HG03521 (cell line): ENCODE measurements at regions not wholly inside any gene's neighbourhood (a gene's known extent, or its start where the extent isn't known, plus 50 kb on each side); places are given as distances from the start of the nearest gene placed in this dataset.

Experiments
- ATAC-seq: cut with Tn5 transposase; IDR thresholded peaks from one replicate; pipeline ENCODE4 v1.9.1; 2021; ENCODE audit warnings: mild to moderate bottlenecking, moderate library complexity; ENCODE audit not compliant: unreplicated experiment

DNA sequence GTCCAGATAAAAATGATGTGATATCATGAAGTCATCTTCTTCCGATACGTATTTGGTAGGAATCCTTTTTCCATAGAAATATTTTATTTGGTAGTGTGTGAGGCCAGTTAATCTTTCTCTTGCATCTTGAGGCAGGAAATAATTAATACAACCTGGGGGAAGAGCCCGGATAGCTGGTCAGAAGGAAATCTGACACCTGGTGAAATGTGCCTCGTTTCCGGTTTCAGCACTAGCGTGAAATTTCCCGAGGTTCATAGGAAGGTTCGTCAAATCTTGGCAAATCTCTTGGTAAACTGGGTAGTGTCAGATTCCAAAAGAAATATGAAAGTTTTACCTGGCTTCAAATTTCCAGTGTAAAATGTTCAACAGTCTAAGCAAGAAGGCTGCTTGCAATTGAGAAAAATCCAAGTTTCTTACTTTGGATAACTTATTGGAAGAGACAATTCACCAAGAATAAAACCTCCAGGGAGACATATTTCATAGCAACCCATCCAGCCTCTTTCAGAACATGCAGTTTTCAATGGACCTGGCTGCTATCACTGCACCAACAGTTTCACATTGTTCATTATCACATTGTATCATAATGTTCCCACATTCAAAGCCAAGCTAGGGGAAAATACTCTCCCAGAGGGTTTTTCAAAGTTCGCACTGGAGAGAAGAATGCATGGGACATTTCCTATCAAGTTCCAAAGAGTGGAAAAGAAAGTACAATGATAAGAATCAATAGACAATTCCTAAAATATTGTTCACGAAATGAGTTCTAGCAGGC lies 454.5 kb upstream of the CITED2 start:
- ATAC-seq = no peak

DNA sequence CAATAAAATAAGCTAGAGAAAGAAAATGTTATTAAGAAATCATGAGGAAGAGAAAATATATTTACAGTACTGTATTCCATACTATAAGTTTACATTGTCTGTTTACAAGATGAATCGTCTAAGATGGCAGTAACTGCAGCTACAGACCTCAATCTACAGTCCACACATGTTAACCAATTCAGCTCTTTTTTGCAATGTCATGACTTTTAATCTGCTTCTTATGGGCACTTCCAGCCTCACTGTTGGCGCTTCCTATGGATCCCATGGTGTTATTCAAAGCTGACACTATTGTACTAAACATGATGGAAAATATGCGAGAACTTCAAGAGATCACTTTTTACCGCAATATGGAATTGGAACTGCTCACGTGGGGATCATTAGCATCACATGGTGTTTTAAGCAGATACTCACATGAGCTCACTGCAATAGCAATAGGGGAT lies 451.5 kb upstream of the CITED2 start:
- ATAC-seq = no peak

GRCh38 chr6:139824864-139825263 lies 450.4 kb upstream of the CITED2 start:
- ATAC-seq = no peak

DNA sequence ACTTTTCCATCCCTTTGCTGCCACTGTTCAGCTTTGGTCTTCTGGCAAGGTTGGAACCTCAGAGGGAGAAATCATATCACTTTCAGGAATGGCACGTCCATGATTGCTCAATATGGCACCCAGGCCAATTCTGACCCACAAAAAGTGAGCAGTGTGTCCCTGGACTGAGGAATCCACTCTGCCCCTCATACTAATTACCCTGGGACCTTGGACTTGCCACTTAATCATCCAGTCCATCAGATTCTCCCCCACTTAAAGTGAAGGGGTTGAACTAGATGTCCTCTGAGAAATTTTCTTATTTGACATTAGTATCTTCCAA lies 449.3 kb upstream of the CITED2 start:
- no peak for ATAC-seq

GRCh38 chr6:139823099-139823807 lies 448.8 kb upstream of the CITED2 start:
- no peak for ATAC-seq

DNA sequence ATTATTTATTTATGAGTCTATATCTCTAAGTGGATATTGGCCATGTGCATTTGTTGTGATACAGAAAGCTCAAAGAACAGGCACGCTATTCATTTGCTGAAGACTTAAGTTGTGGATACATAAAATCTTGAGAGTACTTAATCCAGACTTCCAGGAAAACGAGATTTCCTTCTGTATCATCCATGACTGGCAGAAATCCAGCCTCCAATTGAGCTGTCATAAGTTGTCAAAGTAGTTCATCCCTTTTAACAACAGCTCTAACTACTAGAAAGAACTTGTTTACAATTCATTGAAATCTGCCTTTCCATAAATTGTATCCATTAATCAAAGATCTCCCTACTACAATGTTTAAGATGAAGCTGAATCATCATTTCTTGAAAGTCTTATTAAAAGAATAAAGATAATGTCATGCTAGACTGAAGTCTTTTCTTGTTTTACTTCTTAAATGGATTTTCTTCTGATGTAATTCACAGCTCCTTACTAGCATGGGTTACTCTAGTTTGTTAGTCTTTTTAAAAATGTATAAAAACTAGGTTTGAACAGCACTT lies 447.3 kb upstream of the CITED2 start:
- ATAC-seq = no peak

GRCh38 chr6:139820210-139820609 lies 445.8 kb upstream of the CITED2 start:
- ATAC-seq = no peak

DNA sequence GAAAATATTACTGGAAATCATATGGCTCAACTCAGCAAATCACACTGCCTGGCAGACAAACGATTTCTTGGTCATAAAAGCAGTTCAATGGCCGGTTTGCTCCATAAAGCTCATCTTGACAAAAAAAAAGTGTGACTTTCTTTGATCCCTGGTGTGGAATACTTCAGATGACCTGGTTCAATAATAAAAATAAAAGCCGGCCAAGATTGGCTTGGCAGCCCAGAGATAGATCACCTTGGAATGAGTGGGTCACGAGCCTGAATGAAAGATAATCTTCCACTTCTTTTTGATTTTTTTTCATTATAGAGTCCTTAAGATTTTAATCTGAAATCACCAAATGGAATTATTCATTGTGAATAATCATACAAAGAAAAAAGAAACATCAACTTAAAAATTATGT lies 445.3 kb upstream of the CITED2 start:
- ATAC-seq = no peak

DNA sequence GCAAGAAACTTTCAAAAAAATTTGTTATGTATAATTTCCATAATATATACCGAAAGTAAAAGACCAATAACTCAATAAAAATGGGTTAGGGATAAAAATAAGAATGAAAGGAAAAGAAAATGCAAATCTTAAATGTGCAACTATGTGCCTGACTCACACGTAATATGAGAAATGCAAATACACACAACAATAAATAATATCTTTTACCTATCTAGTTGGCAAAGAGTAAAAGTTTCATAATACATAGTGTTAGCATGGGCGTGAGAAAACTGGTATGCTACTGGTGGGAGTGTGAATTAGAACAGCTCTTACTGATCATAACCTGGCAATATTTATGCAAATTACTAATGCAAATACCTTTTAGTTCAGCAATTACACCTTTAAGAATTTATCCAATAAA lies 438.5 kb upstream of the CITED2 start:
- no peak for ATAC-seq

GRCh38 chr6:139801571-139802321 lies 427.3 kb upstream of the CITED2 start:
- ATAC-seq = no peak

GRCh38 chr6:139800837-139801236 lies 426.4 kb upstream of the CITED2 start:
- no peak for ATAC-seq

DNA sequence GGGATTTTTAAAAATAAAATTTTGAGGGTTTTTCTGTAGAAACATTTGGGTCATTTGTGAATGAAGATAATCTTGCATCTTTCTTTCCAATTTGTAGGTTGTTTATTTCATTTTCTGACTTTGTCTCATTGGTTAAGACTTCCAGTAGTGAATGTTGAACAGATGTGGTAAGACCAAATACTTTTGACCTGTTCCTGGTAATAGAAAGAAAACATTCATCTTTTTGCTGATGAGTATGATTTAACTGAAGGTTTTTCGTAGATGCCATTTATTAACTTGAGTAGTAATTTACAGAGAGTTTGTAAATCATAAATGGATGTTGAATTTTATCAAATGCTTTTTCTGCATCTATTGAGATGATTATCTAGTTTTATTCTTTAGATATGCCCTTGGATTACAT lies 416.1 kb upstream of the CITED2 start:
- ATAC-seq = no peak

GRCh38 chr6:139784222-139784769 lies 409.8 kb upstream of the CITED2 start:
- no peak for ATAC-seq

DNA sequence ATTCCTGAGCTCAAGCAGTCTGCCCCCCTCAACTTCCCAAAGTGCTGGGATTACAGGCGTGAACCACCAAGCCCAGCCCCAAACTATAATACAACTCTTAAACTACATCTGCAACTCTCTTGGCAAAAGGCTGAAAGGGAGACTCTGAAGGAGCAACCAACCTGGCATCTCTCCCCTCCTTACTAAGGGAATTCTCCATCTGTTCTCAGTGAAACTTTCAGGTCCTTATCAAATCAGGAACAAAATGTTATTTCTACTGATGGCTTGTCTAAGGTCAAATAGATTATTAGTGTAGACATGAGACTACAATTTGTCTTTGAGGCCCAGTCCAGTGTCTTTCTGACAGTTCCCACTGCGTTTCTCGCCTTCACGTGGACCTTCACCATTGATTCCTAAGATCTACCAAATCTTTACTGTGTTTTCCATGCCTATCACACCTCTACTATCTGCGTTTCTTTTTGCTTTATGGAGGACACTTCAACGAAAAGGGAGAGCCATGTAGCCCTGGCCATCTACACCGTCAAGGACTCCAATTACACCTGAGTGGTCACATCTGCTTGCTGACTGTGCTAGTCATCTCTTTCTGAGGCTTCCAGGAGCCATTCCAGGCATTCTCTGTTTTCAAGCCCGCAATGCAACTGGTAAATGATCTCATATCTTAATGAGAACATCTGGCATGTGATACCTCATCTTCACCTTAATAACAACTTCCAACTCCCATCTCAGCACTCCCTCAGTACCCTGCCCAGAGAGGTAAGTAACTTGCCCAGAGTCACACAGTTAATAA lies 405.7 kb upstream of the CITED2 start:
- no peak for ATAC-seq

- ATAC-seq = no peak
Measured at GRCh38 chr6:139778688-139779087, 404.2 kb upstream of the CITED2 start.

GRCh38 chr6:139778106-139778505 lies 403.7 kb upstream of the CITED2 start:
- no peak for ATAC-seq

GRCh38 chr6:139777202-139777970 lies 402.9 kb upstream of the CITED2 start:
- ATAC-seq = no peak

- no peak for ATAC-seq
Measured at GRCh38 chr6:139776041-139776440, 401.6 kb upstream of the CITED2 start.

DNA sequence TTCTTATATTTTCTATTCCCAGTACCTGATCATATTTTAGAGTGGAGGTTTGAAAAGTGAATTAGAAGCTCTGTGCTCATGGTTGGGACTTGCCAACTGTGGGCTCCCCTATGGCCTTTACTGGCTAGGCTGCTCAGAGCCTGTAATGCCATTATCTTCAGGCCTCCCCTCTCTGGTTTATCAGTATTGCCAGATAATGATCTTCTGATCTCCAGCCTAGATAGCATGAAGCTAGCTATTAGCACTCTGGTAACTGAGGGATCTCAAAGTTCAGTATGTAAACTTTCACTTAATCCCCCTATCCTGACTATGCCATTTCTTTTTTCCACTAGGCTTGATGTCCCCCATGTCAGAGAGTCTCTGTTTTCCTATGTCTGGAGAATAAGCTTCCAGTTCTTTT lies 393.7 kb upstream of the CITED2 start:
- ATAC-seq = no peak

- ATAC-seq = no peak
Measured at GRCh38 chr6:139766796-139767195, 392.3 kb upstream of the CITED2 start.
